ENCODE measurements at regions not wholly inside any gene's neighbourhood (a gene's known extent, or its start where the extent isn't known, plus 50 kb on each side); places are given as distances from the start of the nearest gene placed in this dataset.
"Not testable (repeated sequence)": the region's sequence is repeated elsewhere in the genome, so short reads cannot be mapped to it uniquely, and the experiment has no call there.

DNA sequence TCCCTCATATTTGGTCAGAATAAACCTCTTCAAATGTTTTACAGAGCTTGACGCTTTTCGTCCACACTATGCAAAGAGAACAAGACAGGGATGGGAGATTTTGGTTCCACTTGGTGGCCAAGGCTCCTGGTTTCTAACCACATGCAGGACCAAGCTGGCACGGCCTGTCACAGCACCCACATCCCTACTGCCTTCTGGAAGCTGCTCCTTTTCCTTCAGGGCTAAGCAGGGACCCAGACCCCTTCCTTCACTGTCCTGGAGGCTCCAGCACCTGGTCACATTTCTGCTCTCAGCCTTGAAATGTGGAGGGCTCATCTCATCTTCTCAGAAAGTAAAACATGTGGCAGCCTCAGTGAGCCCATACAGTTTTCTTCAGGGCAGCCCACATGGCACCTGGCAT lies 50.4 kb upstream of the ARHGEF7 start:
- no peak for DNase-seq (ENCODE audit: low spot score)

DNA sequence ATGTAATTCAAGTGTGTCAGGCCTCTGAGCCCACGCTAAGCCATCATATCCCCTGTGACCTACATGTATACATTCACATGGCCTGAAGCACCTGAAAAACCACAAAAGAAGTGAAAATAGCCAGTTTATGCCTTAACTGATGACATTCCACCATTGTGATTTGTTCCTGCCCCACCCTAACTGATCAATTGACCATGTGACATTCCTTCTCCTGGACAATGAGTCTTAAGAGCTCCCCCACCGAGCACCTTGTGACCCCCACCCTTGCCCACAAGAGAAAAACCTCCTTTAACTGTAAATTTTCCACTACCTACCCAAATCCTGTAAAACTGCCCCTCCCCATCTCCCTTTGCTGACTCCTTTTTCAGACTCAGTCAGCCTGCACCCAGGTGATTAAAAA lies 52.1 kb upstream of the ARHGEF7 start:
- no peak for DNase-seq (ENCODE audit: low spot score)

GRCh38 chr13:111062305-111062704 lies 52.8 kb upstream of the ARHGEF7 start:
- no peak for DNase-seq (ENCODE audit: low spot score)

DNA sequence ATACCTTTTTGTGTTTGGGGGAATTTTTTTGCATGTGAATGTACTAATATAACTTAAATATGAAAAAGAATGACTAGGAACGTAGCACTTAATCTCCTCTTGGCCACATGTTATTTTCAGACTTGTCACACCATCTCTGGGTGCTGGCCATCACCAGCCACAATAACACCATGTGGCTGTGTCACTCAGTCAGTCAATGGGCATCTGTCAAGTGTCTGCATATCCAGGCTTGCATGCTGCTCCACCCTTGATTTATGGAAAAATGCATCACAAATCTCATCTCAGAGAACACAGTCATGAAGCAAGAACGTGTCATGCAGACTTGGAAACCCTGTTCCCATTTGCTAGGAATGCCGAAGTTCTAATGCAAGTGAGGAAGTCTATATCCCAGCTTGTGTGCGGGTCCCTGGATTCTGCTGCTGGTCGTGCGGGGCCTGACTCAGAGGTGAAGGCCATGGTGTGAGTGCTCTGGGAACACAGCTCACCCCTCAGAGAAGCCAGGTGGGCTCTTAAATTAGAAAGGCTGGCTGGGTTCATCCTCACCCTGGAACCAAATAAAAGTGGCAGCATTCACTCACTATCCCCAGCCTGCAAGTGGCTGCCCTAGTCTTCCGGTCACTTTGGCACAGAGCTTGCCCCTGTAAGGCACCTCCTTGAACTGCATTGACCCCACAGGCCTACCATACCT lies 53.6 kb upstream of the ARHGEF7 start:
- DNase-seq (ENCODE audit: low spot score) = no peak

- no peak for DNase-seq (ENCODE audit: low spot score)
These were observed 54.7 kb upstream of the ARHGEF7 start for GRCh38 chr13:111060237-111060919.

DNA sequence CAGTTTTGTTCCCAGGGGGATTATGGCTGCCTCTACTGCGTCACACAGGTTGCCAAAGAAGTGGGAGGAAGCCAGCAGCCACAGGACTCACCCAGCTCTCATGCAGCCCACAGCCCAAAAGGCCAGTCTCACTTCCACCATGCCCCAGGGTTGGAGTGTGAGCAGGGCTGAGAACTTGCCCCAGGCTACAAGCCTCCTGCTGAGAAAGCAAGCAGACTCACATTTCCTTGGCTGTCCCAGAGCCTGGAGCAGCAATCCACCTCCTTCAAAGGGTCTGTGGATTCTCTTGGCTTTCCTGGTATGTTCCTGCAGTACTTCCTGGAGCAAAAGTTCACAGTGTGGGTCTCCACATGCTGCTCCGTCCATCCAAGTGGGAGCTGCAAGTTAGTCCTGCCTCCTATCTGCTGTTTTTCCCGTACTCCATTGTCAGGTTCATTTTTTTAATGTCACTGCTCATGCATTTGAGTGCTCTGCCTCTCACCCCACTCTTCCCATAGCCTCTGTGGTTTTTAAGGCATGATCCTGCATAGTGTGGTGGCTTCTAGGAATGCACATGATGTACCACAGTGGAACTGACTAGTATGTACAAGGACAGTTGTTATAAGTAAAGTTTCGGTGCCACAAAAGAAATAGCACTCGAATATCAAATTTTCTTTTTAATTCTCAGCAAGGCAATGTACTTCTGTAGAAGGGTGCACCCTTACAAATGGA lies 56.2 kb upstream of the ARHGEF7 start:
- DNase-seq (ENCODE audit: low spot score) = no peak

DNA sequence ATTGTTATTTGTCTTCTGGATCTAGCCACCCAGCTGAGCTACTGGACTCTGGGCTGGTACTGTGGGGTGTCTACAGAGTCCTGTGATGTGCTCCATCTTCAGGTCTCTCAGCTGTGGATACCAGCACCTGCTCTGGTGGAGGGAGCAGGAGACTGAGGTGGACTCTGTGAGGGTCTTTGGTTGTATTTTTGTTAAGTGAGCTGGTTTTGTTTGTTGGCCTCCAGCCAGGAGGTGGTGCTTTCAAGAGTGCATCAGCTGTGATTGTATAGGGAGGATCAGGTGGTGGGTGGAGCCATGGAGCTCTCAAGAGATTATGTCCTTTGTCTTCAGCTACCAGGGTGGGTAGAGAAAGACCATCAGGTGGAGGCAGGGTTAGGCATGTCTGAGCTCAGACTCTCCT lies 56.8 kb upstream of the ARHGEF7 start:
- DNase-seq (ENCODE audit: low spot score) = not testable (repeated sequence)

- DNase-seq (ENCODE audit: low spot score) = not testable (repeated sequence)
These were observed 63.3 kb upstream of the ARHGEF7 start for GRCh38 chr13:111051726-111052232.

- no peak for DNase-seq (ENCODE audit: low spot score)
These were observed 63.9 kb upstream of the ARHGEF7 start for GRCh38 chr13:111051041-111051725.

DNA sequence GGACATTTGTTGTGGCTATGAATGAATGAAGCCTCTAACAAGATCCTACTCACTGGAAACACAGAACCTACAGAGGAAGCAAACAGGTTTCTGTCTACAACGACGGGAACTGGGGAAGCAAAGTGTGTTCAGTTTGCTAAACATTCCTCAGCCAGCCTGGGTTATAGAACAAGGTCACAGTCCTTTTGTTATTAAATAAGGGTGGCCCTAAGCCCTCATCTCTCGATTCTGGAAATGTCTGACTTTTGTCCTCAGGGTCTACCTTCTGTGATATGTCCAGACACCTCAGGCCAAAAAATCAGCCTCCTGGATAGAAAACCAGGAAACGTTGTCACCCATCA lies 64.6 kb upstream of the ARHGEF7 start:
- no peak for DNase-seq (ENCODE audit: low spot score)

GRCh38 chr13:111049791-111050538 lies 65.1 kb upstream of the ARHGEF7 start:
- peak; percentile 40 for DNase-seq (ENCODE audit: low spot score)

DNA sequence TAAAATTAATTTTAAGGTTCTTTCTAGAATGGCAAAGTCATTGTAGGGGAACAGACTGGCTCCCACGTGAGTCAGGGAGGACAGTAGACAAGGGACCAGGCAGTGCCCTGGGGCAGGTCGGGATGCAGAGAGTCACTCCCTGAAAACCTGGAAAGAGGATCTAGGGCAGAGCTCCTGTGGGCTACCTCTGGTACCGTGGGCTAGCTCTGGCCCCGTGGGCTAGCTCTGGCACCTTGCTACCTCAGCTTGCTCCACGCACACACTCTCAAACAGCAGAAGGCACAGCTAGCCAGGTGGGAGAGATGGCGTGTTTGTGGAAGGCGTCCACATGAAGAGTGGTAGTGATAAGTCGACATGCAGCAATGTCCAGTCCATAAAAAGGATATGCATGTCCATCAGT lies 66.7 kb upstream of the ARHGEF7 start:
- DNase-seq (ENCODE audit: low spot score) = no peak

DNA sequence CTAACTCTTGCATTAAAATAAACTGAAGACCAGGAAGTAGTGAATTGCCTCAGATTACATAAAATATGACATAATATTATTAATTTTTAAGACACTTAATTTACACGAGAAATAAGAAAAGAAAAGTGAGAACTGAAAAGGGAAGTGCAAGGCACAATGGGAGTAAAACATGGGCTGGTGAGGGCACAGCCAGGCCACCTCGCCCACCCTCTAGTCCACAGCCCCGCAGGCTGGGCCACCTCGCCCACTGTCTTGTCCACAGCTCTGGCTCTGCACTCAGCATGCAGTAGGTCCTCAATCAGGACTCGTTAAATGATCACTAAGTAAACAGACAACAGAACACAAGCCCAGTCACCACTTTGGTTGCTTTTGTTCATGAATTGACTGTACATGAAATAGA lies 67.8 kb upstream of the ARHGEF7 start:
- DNase-seq (ENCODE audit: low spot score) = no peak

- no peak for DNase-seq (ENCODE audit: low spot score)
These were observed 68.4 kb upstream of the ARHGEF7 start for GRCh38 chr13:111046590-111047141.

- DNase-seq (ENCODE audit: low spot score) = no peak
These were observed 69.9 kb upstream of the ARHGEF7 start for GRCh38 chr13:111045170-111045569.

- DNase-seq (ENCODE audit: low spot score) = no peak
These were observed 70.9 kb upstream of the ARHGEF7 start for GRCh38 chr13:111044087-111044830.

DNA sequence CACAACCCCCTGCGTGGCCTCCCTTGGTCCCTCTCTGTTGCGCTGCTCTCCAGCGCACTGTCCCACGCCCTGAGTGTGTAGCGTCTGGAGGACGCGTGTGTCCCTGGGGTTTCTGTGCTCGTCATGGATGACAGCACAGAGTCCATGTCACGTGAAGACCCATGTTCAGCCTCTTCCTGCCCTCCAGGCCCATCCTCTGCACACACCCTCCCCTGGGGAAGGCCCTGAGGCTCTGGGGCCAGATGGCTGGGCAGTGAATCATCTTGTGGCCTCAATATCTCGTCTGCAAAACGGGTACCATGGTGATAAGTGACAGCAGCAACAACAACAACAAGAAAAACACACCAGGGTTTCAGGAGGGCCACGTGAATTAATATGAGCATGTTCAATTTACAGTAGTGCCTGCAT lies 71.5 kb upstream of the ARHGEF7 start:
- no peak for DNase-seq (ENCODE audit: low spot score)

DNA sequence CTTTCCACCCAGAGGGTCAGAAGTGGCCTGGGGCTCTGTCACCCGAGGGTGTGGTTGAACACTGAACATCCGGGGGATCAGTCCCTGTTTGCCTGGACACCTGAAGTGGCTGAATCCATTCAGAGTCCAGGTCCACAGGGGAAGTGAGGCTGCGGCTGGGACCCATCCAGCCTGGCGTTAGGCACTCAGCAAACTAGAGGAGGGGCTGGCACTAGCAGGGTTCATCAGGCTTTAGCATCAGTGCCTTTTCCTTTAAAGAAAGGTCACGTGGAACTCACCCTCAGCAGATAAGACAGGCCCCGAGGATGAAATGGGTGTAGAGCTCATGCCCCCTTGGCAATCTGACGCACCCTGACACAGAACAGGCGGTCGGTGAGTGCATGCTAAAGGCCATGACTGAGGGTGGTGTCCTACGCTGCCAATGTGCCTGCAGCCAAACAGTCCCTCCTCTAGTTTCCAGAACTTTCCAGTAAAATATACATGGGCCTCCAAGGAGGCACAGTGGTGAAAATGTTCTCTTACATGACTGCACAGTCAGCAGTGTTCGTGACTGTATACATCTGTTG lies 72.4 kb upstream of the ARHGEF7 start:
- DNase-seq (ENCODE audit: low spot score) = no peak

DNA sequence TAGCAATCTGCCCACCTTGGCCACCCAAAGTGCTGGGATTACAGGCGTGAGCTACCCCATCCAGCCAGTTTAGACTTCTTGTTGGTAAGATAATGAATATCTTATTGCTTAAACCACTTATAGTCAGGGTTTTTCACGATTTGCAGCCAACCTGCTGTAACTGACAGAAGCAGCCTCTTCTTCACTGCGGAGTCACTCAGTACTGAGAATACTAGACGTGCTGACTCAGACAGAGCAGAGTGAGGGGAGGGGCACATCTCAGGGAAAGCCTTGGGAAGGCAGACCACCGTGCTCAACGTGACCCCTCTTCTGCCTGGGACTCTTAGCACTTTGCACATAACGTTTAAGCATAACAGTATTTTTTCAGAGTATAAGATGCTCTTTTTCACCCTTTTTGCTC lies 74.3 kb upstream of the ARHGEF7 start:
- no peak for DNase-seq (ENCODE audit: low spot score)

- DNase-seq (ENCODE audit: low spot score) = no peak
These were observed 75.4 kb upstream of the ARHGEF7 start for GRCh38 chr13:111039735-111040134.

All from cerebellar cortex (tissue), 1 donor.